K562 (cell line): ENCODE measurements at regions not wholly inside any gene's neighbourhood (a gene's known extent, or its start where the extent isn't known, plus 50 kb on each side); places are given as distances from the start of the nearest gene placed in this dataset.

ENCODE experiments used
- CTCF ChIP-seq, 3 experiments: IDR thresholded peaks in 2 of 3; conservative IDR thresholded peaks in 1 of 3; 2 replicates each; pipeline ENCODE4 v1.5.1; 2011 to 2012; ENCODE audit warnings: low read length in 3 of 3, mild to moderate bottlenecking in 3 of 3, control low read depth in 2 of 3, improper control_type of control experiment in 1 of 3, inconsistent platforms in 1 of 3, low read depth in 1 of 3, mixed read lengths in 1 of 3, moderate library complexity in 1 of 3; ENCODE audit not compliant: insufficient read depth in 2 of 3
- ELF4 ChIP-seq: fragments of 450-650 bp; formaldehyde crosslinking; IDR thresholded peaks from 2 replicates; pipeline ENCODE4 v1.4.0; 2022; ENCODE audit warnings: missing genetic modification characterization
- ETV5 ChIP-seq: sonication (generic); formaldehyde crosslinking; IDR thresholded peaks from 2 replicates; pipeline ENCODE4 v1.4.0; 2020; ENCODE audit warnings: low read depth, mild to moderate bottlenecking, missing genetic modification reagents
- FOS ChIP-seq: IDR thresholded peaks from 3 replicates; pipeline ENCODE4 v1.6.1; 2011; ENCODE audit not compliant: insufficient read length; ENCODE audit errors: extremely low read depth
- FOXK2 ChIP-seq, 2 experiments: fragments of 450-650 bp; IDR thresholded peaks in 1 of 2; conservative IDR thresholded peaks in 1 of 2; 2 replicates each; pipeline ENCODE4 v1.6.1; 2016; ENCODE audit warnings: low read depth in 2 of 2, mild to moderate bottlenecking in 1 of 2
- HMG20A ChIP-seq: fragments of 450-650 bp; formaldehyde crosslinking; conservative IDR thresholded peaks from 2 replicates; pipeline ENCODE4 v1.4.0; 2020; ENCODE audit warnings: mild to moderate bottlenecking, mixed read lengths
- MYC ChIP-seq, 2 experiments: fragments of 250-450 bp in 1 of 2; sonication (Bioruptor Pico) in 1 of 2; IDR thresholded peaks; 2 replicates each; pipeline versions ENCODE4 v1.5.1 to v1.6.1; 2012 to 2021; ENCODE audit warnings: low read depth in 2 of 2, borderline replicate concordance in 1 of 2, improper control_type of control experiment in 1 of 2, low read length in 1 of 2, mild to moderate bottlenecking in 1 of 2, moderate library complexity in 1 of 2
- NEUROD1 ChIP-seq: fragments of 150-350 bp; IDR thresholded peaks from 2 replicates; pipeline ENCODE4 v1.6.1; 2014; ENCODE audit warnings: borderline replicate concordance, low read length, low read depth; ENCODE audit not compliant: partially characterized antibody
- NFXL1 ChIP-seq: fragments of 450-650 bp; formaldehyde crosslinking; IDR thresholded peaks from 2 replicates; pipeline ENCODE4 v1.4.0; 2021; ENCODE audit warnings: mild to moderate bottlenecking
- POU5F1 ChIP-seq: fragments of 150-350 bp; IDR thresholded peaks from 2 replicates; pipeline ENCODE4 v1.6.1; 2014; ENCODE audit warnings: borderline replicate concordance, low read length, low read depth, mild to moderate bottlenecking; ENCODE audit not compliant: partially characterized antibody
- PTBP1 ChIP-seq: fragments of 200-400 bp; formaldehyde crosslinking; IDR thresholded peaks from 2 replicates; pipeline ENCODE4 v1.6.1; 2017; ENCODE audit warnings: low read depth, low read length
- RBM25 ChIP-seq: fragments of 200-400 bp; formaldehyde crosslinking; IDR thresholded peaks from 2 replicates; pipeline ENCODE4 v1.6.1; 2018; ENCODE audit warnings: low read length, low read depth, moderate library complexity; ENCODE audit not compliant: severe bottlenecking
- RCOR1 ChIP-seq, 2 experiments: IDR thresholded peaks; 2 replicates each; pipeline ENCODE4 v1.6.1; 2012; ENCODE audit warnings: low read depth in 2 of 2, low read length in 2 of 2, borderline replicate concordance in 1 of 2, improper control_type of control experiment in 1 of 2
- RFX1 ChIP-seq: fragments of 450-650 bp; IDR thresholded peaks from 2 replicates; pipeline ENCODE4 v1.6.1; 2016; ENCODE audit warnings: mild to moderate bottlenecking, moderate library complexity
- SMC3 ChIP-seq: conservative IDR thresholded peaks from 2 replicates; pipeline ENCODE4 v1.6.1; 2011; ENCODE audit warnings: low read depth, low read length, improper control_type of control experiment; ENCODE audit not compliant: insufficient read depth
- TRIM28 ChIP-seq: fragments of 450-650 bp; IDR thresholded peaks from 2 replicates; pipeline ENCODE4 v1.6.1; 2017
- UBTF ChIP-seq, 2 experiments: IDR thresholded peaks; 2 replicates each; pipeline ENCODE4 v1.6.1; 2012; ENCODE audit warnings: improper control_type of control experiment in 2 of 2, low read depth in 2 of 2, low read length in 2 of 2, borderline replicate concordance in 1 of 2
- ZFP36 ChIP-seq: fragments of 150-350 bp; IDR thresholded peaks from 2 replicates; pipeline ENCODE4 v1.6.1; 2018; ENCODE audit warnings: low read length, low read depth; ENCODE audit not compliant: partially characterized antibody
- ZNF354B ChIP-seq: fragments of 250-450 bp; sonication (Bioruptor Pico); IDR thresholded peaks from 2 replicates; pipeline ENCODE4 v1.4.0; 2020
- TF ChIP-seq, protein P1 (sequence below): sonication (generic); formaldehyde crosslinking; IDR thresholded peaks from 2 replicates; pipeline ENCODE4 v1.8.1; 2023; ENCODE audit warnings: mild to moderate bottlenecking, missing genetic modification reagents, moderate library complexity

GRCh38 chr16:11407047-11407982 lies 62.1 kb downstream of the RMI2 start (continued):
- no peak for TF ChIP-seq ZNF354B (CRISPR knock-in tag)
- no peak for TF ChIP-seq ETV5 (CRISPR knock-in tag)
- no peak for TF ChIP-seq HMG20A (CRISPR knock-in tag)
- TF ChIP-seq RCOR1 (IDR thresholded peaks at IDR 0.05; ENCODE audit: borderline replicate concordance in 1 of 2, low read depth in 2 of 2, low read length in 2 of 2) = 0 out of 4 replicates have a peak, but pooled peaks of 1 of the 2 experiments have one; percentile 11
- peak; percentile 68 for TF ChIP-seq SMC3
- no peak for TF ChIP-seq NEUROD1
- TF ChIP-seq MYC (IDR thresholded peaks at IDR 0.05; ENCODE audit: low read depth, low read length) = peak; percentile 53; the same call in 1 of the 2 replicates
- TF ChIP-seq MYC (CRISPR knock-in tag; IDR thresholded peaks at IDR 0.05; ENCODE audit: borderline replicate concordance, low read depth) = no peak
- TF ChIP-seq CTCF (IDR thresholded peaks at IDR 0.05 in 2 of 3, conservative IDR thresholded peaks at IDR 0.05 in 1 of 3; ENCODE audit: insufficient read depth in 2 of 3, low read depth in 1 of 3, low read length in 3 of 3) = peak; percentile 74 to 85 (median 82)
- no peak for TF ChIP-seq ELF4 (CRISPR knock-in tag)
- 0 out of 4 replicates have a peak, but pooled peaks of 1 of the 2 experiments have one; percentile 29 for TF ChIP-seq FOXK2 (conservative IDR thresholded peaks at IDR 0.05 in 1 of 2, IDR thresholded peaks at IDR 0.05 in 1 of 2; ENCODE audit: low read depth in 2 of 2)
- no peak for TF ChIP-seq TRIM28
- 0 out of 4 replicates have a peak, but pooled peaks of 1 of the 2 experiments have one; percentile 28 for TF ChIP-seq UBTF (IDR thresholded peaks at IDR 0.05; ENCODE audit: borderline replicate concordance in 1 of 2, low read depth in 2 of 2, low read length in 2 of 2)
- TF ChIP-seq PTBP1 = no peak
- no peak for TF ChIP-seq POU5F1
- no peak for TF ChIP-seq RBM25
- TF ChIP-seq ZFP36 = no peak
- TF ChIP-seq FOS = no peak
- TF ChIP-seq, protein P1, sequence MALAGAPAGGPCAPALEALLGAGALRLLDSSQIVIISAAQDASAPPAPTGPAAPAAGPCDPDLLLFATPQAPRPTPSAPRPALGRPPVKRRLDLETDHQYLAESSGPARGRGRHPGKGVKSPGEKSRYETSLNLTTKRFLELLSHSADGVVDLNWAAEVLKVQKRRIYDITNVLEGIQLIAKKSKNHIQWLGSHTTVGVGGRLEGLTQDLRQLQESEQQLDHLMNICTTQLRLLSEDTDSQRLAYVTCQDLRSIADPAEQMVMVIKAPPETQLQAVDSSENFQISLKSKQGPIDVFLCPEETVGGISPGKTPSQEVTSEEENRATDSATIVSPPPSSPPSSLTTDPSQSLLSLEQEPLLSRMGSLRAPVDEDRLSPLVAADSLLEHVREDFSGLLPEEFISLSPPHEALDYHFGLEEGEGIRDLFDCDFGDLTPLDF (CRISPR knock-in tag) = no peak
- TF ChIP-seq RFX1 = no peak; the same call in 1 of the 2 replicates
- no peak for TF ChIP-seq NFXL1
